MCF 10A (cell line): ENCODE measurements at regions not wholly inside any gene's neighbourhood (a gene's known extent, or its start where the extent isn't known, plus 50 kb on each side); places are given as distances from the start of the nearest gene placed in this dataset.

Source experiments
- BruUV-seq: library from RNA; stranded (reverse); fragments of 400-500 nt; replicated peaks from 2 replicates; lab custom pipeline; 2021; lab: Mats Ljungman, UMichigan
- CTCF ChIA-PET: fragments of 300-600 bp; sonication (Branson Sonifier 250); formaldehyde crosslinking; extraction: SDS; loops from one replicate; lab custom pipeline; 2021; ENCODE audit warnings: antibody characterized with exemption, inconsistent platforms; lab: Yijun Ruan, JAX
- POLR2A ChIA-PET: fragments of 300-600, 350-650 bp; sonication (Branson Sonifier 250); formaldehyde crosslinking; extraction: SDS; loops from one replicate; lab custom pipeline; 2020; ENCODE audit warnings: antibody characterized with exemption, inconsistent platforms; lab: Yijun Ruan, JAX
- DNase-seq: peaks from one replicate; pipeline ENCODE4 v3.0.0-alpha.2; 2018; ENCODE audit not compliant: unreplicated experiment
- H3K27ac Mint-ChIP-seq: one replicate; pipeline ENCODE4 v1.8.0; 2022; ENCODE audit warnings: mild to moderate bottlenecking, low read depth, mixed read lengths; ENCODE audit not compliant: unreplicated experiment
- H3K27me3 Mint-ChIP-seq: one replicate; pipeline ENCODE4 v1.8.0; 2022; ENCODE audit warnings: mixed read lengths; ENCODE audit not compliant: insufficient read depth, unreplicated experiment
- H3K36me3 Mint-ChIP-seq: one replicate; pipeline ENCODE4 v1.8.0; 2022; ENCODE audit warnings: mild to moderate bottlenecking, moderate library complexity, mixed read lengths; ENCODE audit not compliant: insufficient read depth, unreplicated experiment
- H3K4me1 Mint-ChIP-seq: one replicate; pipeline ENCODE4 v1.8.0; 2022; ENCODE audit warnings: mixed read lengths; ENCODE audit not compliant: insufficient read depth, unreplicated experiment
- H3K4me3 Mint-ChIP-seq: one replicate; pipeline ENCODE4 v1.8.0; 2022; ENCODE audit warnings: mild to moderate bottlenecking, moderate library complexity, mixed read lengths; ENCODE audit not compliant: unreplicated experiment
- H3K9me3 Mint-ChIP-seq: one replicate; pipeline ENCODE4 v1.8.0; 2022; ENCODE audit warnings: mixed read lengths; ENCODE audit not compliant: unreplicated experiment
- intact Hi-C: fragments of 100-400 bp; cut with micrococcal nuclease; formaldehyde crosslinking; loops from 2 replicates; pipeline ENCODE4 v1.14.1; 2022
- TF ChIP-seq, protein P1 (sequence below): fragments of 200-600 bp; IDR thresholded peaks from one replicate; pipeline ENCODE4 v1.8.0; 2022; ENCODE audit warnings: antibody characterized with exemption, mild to moderate bottlenecking; ENCODE audit not compliant: unreplicated experiment

DNA sequence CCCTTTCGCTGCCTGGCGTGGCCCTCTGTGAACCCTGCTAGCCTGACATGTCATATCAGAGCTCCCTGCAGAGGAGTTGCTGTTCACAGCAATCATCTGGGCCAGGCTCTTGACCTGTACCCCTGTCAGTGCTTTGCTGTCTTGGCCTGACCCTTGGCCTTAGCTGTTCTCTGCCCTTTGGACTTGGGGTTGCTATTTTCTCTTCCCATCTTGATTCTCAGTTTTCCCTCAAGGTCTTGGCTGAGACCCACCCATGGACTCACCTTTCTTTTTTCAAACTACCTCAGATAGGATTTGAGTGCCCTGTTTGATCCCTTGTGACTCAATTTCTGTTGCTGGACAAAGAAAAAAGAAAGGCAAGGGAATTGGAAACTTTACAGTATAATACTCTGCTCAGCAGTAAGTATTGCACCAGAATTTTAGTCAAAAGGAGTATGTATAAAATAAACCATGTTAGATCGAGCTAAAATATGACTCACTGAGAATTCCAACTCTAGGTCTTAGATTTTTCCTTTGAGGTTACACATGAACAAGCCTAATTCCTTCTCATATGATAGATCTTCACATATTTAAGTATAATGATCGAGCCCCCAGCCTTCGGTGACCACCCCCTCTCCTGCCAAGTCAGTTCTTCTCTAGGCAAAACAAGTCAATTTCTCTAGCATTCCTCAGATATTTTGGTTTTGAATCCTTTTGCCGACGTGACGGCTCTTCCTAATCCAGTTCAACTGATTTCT, 110.5 kb downstream of the NGF start:
- H3K36me3 Mint-ChIP-seq: no peaks in the 10 kb centered on the region

DNA sequence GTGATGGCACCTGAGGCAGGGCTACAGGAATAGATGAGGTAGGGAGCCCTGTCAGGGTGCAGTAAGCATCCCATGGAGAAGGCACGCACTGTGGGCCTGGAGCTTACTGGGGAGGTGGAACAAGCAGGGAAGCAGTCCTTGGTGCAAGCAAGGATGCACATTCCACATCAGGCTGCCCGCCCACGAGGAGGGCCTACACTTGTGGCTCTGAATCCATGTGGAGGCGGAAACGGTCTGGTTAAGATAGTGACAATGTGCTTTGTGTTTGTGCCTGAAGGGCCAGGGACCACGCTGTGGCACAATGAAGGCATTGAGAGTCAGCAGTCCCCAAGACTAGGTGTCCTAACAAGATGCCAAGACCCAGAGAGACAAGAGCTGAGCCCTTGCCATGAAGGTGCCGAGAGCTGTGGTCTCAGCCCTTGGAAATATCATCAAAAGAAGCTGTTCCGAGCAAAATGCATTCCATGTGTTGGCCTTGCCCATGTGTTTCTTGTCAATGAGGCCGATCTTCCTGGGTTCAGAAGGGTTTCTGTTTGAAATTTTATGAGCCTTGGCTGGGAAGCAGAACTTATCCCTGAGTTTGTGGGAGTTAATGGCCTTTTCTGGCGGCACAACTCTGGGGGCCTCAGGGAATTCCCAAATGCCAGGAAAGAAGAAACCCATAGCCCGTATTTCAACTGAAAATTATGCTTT, 111.9 kb downstream of the NGF start:
- Mint-ChIP-seq H3K4me1 (peaks cover 18% of the 10 kb centered on the region), H3K27ac (no peak overlapping the region), H3K36me3 (no peaks in the 10 kb centered on the region), H3K27me3 (no peaks in the 10 kb centered on the region), H3K9me3 (no peaks in the 10 kb centered on the region), H3K4me3 (no peak overlapping the region)
- DNase-seq: no peak
- BruUV-seq: no TSS peak
- POLR2A ChIA-PET: no interaction called here
- intact Hi-C loops: no loop called here
- CTCF ChIA-PET: no interaction called here
- TF ChIP-seq, protein P1, sequence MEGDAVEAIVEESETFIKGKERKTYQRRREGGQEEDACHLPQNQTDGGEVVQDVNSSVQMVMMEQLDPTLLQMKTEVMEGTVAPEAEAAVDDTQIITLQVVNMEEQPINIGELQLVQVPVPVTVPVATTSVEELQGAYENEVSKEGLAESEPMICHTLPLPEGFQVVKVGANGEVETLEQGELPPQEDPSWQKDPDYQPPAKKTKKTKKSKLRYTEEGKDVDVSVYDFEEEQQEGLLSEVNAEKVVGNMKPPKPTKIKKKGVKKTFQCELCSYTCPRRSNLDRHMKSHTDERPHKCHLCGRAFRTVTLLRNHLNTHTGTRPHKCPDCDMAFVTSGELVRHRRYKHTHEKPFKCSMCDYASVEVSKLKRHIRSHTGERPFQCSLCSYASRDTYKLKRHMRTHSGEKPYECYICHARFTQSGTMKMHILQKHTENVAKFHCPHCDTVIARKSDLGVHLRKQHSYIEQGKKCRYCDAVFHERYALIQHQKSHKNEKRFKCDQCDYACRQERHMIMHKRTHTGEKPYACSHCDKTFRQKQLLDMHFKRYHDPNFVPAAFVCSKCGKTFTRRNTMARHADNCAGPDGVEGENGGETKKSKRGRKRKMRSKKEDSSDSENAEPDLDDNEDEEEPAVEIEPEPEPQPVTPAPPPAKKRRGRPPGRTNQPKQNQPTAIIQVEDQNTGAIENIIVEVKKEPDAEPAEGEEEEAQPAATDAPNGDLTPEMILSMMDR: no peak

More for the DNA sequence above, 110.5 kb downstream of the NGF start:
- Mint-ChIP-seq H3K27ac (no peak overlapping the region), H3K9me3 (no peaks in the 10 kb centered on the region), H3K4me3 (no peak overlapping the region), H3K4me1 (peaks cover 15% of the 10 kb centered on the region), H3K27me3 (no peaks in the 10 kb centered on the region)
- CTCF ChIA-PET: interaction anchor here (0.9 to 1.1 kb wide), 2 partner anchors 13 to 174 kb away, joined by 3 read pairs; no protein-coding TSS in a partner anchor
- TF ChIP-seq, protein P1: no peak
- intact Hi-C loops: no loop called here
- no peak for DNase-seq
- POLR2A ChIA-PET: interaction anchor here (0.6 to 0.8 kb wide), 2 partner anchors 8 to 29 kb away, joined by 3 read pairs; no protein-coding TSS in a partner anchor
- BruUV-seq: no TSS peak

DNA sequence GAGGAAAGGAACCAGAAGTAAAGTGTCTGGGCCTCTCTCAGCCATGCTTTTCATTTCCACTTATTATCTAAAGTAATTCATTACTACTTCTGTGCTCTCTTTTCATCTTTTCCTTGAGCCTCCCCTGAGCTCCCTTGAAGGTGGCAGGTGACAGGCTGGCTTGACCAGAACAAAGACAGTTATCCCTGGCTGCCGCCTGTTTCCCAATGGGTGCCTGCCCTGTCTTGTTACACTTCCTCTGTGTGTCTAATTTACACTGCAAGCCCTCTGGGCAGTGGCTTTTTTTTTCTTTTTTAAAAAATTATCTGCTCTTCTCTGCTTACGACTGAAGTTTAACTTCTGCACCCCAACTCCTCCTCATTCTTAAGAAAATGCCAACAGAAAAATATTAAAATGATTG, 113.4 kb downstream of the NGF start:
- Mint-ChIP-seq H3K36me3 (no peaks in the 10 kb centered on the region), H3K27ac (no peak overlapping the region), H3K4me3 (no peak overlapping the region), H3K27me3 (no peaks in the 10 kb centered on the region), H3K4me1 (peaks cover 18% of the 10 kb centered on the region), H3K9me3 (no peaks in the 10 kb centered on the region)
- TF ChIP-seq, protein P1: no peak
- POLR2A ChIA-PET: no interaction called here
- intact Hi-C loops: no loop called here
- peak; percentile 43 for DNase-seq
- CTCF ChIA-PET: no interaction called here
- BruUV-seq: no TSS peak

DNA sequence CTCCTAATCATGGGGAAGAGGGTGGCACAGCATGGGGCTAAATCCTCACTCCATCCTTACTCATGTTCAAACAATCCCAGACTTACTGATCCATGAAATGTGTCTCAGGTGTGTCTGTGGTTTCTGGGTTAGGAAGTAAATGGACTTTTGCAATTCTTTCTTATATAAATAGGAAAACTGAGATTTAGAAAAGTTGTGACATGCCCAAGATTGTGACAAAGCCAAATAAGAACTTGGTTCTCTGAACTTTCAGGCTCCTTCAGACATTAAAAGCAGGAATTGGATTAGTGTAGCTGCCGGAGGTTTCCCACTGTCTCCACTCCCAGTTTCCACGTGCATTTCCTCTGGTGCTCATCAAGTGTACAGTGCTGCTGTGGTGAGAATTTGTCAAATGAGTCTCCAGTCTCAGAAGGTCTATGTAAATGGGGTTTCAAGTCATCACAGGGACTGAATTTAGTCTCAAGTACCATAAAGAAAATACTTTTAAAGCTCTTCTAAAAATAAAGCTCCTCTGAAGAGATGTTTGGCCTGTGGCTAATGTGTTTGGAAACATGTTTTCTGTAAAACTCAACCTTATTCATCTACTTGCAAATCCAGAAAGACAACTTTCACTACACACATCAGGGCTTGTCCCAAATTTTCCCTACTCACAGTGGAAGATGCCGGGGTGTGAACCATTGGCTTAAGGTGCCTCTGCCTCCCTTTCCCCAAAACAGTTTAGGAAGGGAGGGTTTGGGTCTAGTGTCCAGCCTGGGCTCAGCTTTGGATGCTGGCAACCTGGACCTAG, 115.2 kb downstream of the NGF start:
- H3K4me3 Mint-ChIP-seq: no peak overlapping the region
- no peaks in the 10 kb centered on the region for H3K27me3 Mint-ChIP-seq
- BruUV-seq: no TSS peak
- CTCF ChIA-PET: interaction anchor here (0.6 kb wide), 1 partner anchor 81 kb away, joined by 4 read pairs; no protein-coding TSS in a partner anchor
- POLR2A ChIA-PET: interaction anchor here (1.0 kb wide), 1 partner anchor 65 kb away, joined by 3 read pairs; no protein-coding TSS in a partner anchor
- no peak overlapping the region for H3K27ac Mint-ChIP-seq
- no peaks in the 10 kb centered on the region for H3K36me3 Mint-ChIP-seq
- H3K9me3 Mint-ChIP-seq: no peaks in the 10 kb centered on the region
- H3K4me1 Mint-ChIP-seq: peaks cover 18% of the 10 kb centered on the region
- intact Hi-C loops: no loop called here
- peak; percentile 47 for DNase-seq
- TF ChIP-seq, protein P1: no peak
